OCI-LY7 (cell line): ENCODE measurements at regions not wholly inside any gene's neighbourhood (a gene's known extent, or its start where the extent isn't known, plus 50 kb on each side); places are given as distances from the start of the nearest gene placed in this dataset.

ENCODE experiments used
- EZH2phosphoT487 ChIP-seq: fragments of 200-600 bp; sonication (generic); IDR thresholded peaks from 2 replicates; pipeline ENCODE4 v1.6.1; 2018; ENCODE audit warnings: low read depth, borderline replicate concordance, mild to moderate bottlenecking, mixed run types, antibody characterized with exemption, low read length, moderate library complexity, mixed read lengths
- TF ChIP-seq, protein P1 (sequence below): fragments of 200-600 bp; sonication (generic); conservative IDR thresholded peaks from 2 replicates; pipeline ENCODE4 v1.5.1; 2014; ENCODE audit warnings: mild to moderate bottlenecking, antibody characterized with exemption, low read length, moderate library complexity, mixed read lengths

DNA sequence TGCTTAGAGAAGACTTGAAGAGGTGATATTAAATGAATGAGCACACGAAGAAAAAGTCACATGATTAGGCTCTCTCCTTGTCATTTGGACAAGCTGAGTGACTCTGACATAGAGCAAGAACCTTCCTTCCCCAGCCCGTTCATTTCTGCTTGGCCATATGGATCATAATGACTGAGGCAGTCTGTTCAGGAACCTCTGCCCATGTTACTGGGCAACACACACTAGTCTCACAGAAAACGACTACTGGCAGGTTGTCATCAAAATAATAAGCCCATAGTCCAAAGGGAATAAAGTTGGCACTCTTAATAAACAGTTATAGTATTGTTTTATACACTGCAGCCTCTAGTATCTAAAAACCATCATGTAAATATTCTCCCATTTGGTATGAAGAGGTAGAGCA lies 635.0 kb downstream of the REEP3 start:
- TF ChIP-seq, protein P1, sequence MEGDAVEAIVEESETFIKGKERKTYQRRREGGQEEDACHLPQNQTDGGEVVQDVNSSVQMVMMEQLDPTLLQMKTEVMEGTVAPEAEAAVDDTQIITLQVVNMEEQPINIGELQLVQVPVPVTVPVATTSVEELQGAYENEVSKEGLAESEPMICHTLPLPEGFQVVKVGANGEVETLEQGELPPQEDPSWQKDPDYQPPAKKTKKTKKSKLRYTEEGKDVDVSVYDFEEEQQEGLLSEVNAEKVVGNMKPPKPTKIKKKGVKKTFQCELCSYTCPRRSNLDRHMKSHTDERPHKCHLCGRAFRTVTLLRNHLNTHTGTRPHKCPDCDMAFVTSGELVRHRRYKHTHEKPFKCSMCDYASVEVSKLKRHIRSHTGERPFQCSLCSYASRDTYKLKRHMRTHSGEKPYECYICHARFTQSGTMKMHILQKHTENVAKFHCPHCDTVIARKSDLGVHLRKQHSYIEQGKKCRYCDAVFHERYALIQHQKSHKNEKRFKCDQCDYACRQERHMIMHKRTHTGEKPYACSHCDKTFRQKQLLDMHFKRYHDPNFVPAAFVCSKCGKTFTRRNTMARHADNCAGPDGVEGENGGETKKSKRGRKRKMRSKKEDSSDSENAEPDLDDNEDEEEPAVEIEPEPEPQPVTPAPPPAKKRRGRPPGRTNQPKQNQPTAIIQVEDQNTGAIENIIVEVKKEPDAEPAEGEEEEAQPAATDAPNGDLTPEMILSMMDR = no peak
- no peak for TF ChIP-seq EZH2phosphoT487
